SK-N-SH (cell line): ENCODE measurements at regions not wholly inside any gene's neighbourhood (a gene's known extent, or its start where the extent isn't known, plus 50 kb on each side); places are given as distances from the start of the nearest gene placed in this dataset.

Experiments
- EP300 ChIP-seq, 2 experiments: IDR thresholded peaks; 2 replicates each; pipeline versions ENCODE4 v1.4.0 to v1.6.1; 2012; ENCODE audit warnings: borderline replicate concordance in 1 of 2, low read depth in 1 of 2, low read length in 1 of 2
- JUND ChIP-seq: IDR thresholded peaks from 2 replicates; pipeline ENCODE4 v1.4.0; 2012
- POLR2AphosphoS5 ChIP-seq: IDR thresholded peaks from 2 replicates; pipeline ENCODE4 v1.6.1; 2012; ENCODE audit warnings: low read depth, low read length
- RAD21 ChIP-seq: IDR thresholded peaks from 2 replicates; pipeline ENCODE4 v1.6.1; 2012; ENCODE audit warnings: mild to moderate bottlenecking, low read length
- TF ChIP-seq, protein P1 (sequence below): fragments of 200-600 bp; sonication (generic); IDR thresholded peaks from 2 replicates; pipeline ENCODE4 v1.6.1; 2017; ENCODE audit warnings: antibody characterized with exemption, mild to moderate bottlenecking, moderate library complexity
- TF ChIP-seq, protein P2 (sequence below): fragments of 150-350 bp; IDR thresholded peaks from 2 replicates; pipeline ENCODE4 v1.6.1; 2017; ENCODE audit warnings: antibody characterized with exemption, low read length, low read depth, borderline replicate concordance

DNA sequence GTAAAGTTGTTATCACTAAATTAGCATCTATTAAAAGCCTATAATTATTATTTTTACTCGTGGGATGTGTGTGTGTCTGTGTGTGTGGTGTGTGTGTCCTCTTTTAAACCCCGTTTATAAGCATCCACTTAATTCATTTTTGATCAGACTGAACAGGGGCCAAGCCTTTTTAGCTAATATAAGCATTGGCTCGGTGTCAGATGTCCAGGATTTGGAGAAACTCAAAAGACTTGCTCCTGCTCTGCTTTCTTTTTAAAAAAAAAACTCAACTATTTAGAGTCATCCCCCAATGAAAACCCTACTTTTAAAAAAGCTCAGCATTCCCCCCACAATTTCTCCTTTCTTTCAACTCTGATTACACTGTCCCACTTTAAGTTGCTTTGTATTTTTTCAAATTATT, 459.3 kb upstream of the MAF start:
- TF ChIP-seq, protein P1, sequence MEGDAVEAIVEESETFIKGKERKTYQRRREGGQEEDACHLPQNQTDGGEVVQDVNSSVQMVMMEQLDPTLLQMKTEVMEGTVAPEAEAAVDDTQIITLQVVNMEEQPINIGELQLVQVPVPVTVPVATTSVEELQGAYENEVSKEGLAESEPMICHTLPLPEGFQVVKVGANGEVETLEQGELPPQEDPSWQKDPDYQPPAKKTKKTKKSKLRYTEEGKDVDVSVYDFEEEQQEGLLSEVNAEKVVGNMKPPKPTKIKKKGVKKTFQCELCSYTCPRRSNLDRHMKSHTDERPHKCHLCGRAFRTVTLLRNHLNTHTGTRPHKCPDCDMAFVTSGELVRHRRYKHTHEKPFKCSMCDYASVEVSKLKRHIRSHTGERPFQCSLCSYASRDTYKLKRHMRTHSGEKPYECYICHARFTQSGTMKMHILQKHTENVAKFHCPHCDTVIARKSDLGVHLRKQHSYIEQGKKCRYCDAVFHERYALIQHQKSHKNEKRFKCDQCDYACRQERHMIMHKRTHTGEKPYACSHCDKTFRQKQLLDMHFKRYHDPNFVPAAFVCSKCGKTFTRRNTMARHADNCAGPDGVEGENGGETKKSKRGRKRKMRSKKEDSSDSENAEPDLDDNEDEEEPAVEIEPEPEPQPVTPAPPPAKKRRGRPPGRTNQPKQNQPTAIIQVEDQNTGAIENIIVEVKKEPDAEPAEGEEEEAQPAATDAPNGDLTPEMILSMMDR: no peak
- TF ChIP-seq EP300 (IDR thresholded peaks at IDR 0.05; ENCODE audit: borderline replicate concordance in 1 of 2, low read depth in 1 of 2, low read length in 1 of 2) (no peak), JUND (no peak), POLR2AphosphoS5 (no peak), RAD21 (no peak)
- TF ChIP-seq, protein P2, sequence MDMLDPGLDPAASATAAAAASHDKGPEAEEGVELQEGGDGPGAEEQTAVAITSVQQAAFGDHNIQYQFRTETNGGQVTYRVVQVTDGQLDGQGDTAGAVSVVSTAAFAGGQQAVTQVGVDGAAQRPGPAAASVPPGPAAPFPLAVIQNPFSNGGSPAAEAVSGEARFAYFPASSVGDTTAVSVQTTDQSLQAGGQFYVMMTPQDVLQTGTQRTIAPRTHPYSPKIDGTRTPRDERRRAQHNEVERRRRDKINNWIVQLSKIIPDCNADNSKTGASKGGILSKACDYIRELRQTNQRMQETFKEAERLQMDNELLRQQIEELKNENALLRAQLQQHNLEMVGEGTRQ: no peak
